Coronary artery (tissue), 2 donors: ENCODE measurements at regions not wholly inside any gene's neighbourhood (a gene's known extent, or its start where the extent isn't known, plus 50 kb on each side); places are given as distances from the start of the nearest gene placed in this dataset.
"Not testable (repeated sequence)": the region's sequence is repeated elsewhere in the genome, so short reads cannot be mapped to it uniquely, and the experiment has no call there.

Experiments
- DNase-seq: peaks from one replicate; pipeline ENCODE4 v3.0.0-alpha.2; 2017; ENCODE audit warnings: low spot score
- H3K27ac ChIP-seq, 2 donors: fragments of 200-600 bp; sonication (generic); one replicate each; pipeline ENCODE4 v1.5.1; 2016 to 2019
- H3K4me3 ChIP-seq: fragments of 200-600 bp; sonication (generic); 2 replicates; pipeline ENCODE4 v1.5.1; 2016; ENCODE audit warnings: mild to moderate bottlenecking, moderate library complexity
- CTCF ChIP-seq: fragments of 200-600 bp; sonication (generic); IDR thresholded peaks from one replicate; pipeline ENCODE4 v1.5.1; 2019; ENCODE audit warnings: antibody characterized with exemption

- no peak for TF ChIP-seq CTCF
- no peak overlapping the region for H3K4me3 ChIP-seq
- DNase-seq, result no peak
- H3K27ac ChIP-seq, result no peak overlapping the region
These were observed 747.3 kb downstream of the COL12A1 start for GRCh38 chr6:74458536-74458935.

GRCh38 chr6:74455786-74456185 lies 750.1 kb downstream of the COL12A1 start:
- H3K4me3 ChIP-seq, result no peak overlapping the region
- no peak for TF ChIP-seq CTCF
- no peak for DNase-seq
- H3K27ac ChIP-seq, result no peak overlapping the region

GRCh38 chr6:74451953-74452352 lies 753.9 kb downstream of the COL12A1 start:
- Histone ChIP-seq H3K27ac (no peak overlapping the region), H3K4me3 (no peak overlapping the region)
- DNase-seq, result no peak
- TF ChIP-seq CTCF, result no peak

- no peak for DNase-seq
- H3K27ac ChIP-seq, result no peak overlapping the region
- no peak overlapping the region for H3K4me3 ChIP-seq
- no peak for TF ChIP-seq CTCF
These were observed 752.8 kb downstream of the CD109 start for GRCh38 chr6:74448850-74449249.

- H3K27ac ChIP-seq, result no peak overlapping the region
- TF ChIP-seq CTCF, result no peak
- no peak for DNase-seq
- no peak overlapping the region for H3K4me3 ChIP-seq
These were observed 751.0 kb downstream of the CD109 start for GRCh38 chr6:74447013-74447412.

GRCh38 chr6:74439123-74439811 lies 743.3 kb downstream of the CD109 start:
- Histone ChIP-seq H3K4me3 (no peak overlapping the region), H3K27ac (no peak overlapping the region)
- DNase-seq, result no peak
- TF ChIP-seq CTCF, result no peak

GRCh38 chr6:74438395-74438794 lies 742.4 kb downstream of the CD109 start:
- DNase-seq, H3K4me3 ChIP-seq, H3K27ac ChIP-seq: not testable (repeated sequence)
